ENCODE measurements at regions not wholly inside any gene's neighbourhood (a gene's known extent, or its start where the extent isn't known, plus 50 kb on each side); places are given as distances from the start of the nearest gene placed in this dataset.

DNA sequence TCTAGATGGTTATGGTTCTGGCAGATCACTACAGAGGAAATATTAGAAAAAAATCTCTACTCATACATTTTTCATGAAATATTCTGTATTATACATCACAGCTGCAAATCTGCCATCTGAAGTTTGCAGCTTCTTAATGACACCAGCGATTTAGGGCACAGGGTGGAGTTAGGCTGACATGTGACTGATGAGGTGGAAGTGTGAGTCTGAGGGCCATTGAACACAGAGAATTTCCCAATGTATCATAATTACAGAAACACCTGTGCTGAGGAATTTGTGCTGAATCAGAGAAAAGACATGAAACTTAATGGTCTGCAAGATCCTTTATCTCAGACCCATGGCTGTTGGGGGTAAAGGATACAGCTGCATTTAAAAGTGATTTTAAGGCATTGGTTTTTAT is 2025.6 kb upstream of the AGA start:
- DNase-seq (ENCODE audit: low read depth in 4 of 4, low spot score in 3 of 4): no peak

GRCh38 chr4:179472164-179472563 is 2029.9 kb upstream of the AGA start:
- DNase-seq (ENCODE audit: low read depth in 4 of 4, low spot score in 3 of 4): no peak

GRCh38 chr4:179478608-179479007 is 2036.4 kb upstream of the AGA start:
- DNase-seq (ENCODE audit: low read depth in 4 of 4, low spot score in 3 of 4): no peak

GRCh38 chr4:179485781-179486180 is 2043.5 kb upstream of the AGA start:
- no peak for DNase-seq (ENCODE audit: low read depth in 4 of 4, low spot score in 3 of 4)

DNA sequence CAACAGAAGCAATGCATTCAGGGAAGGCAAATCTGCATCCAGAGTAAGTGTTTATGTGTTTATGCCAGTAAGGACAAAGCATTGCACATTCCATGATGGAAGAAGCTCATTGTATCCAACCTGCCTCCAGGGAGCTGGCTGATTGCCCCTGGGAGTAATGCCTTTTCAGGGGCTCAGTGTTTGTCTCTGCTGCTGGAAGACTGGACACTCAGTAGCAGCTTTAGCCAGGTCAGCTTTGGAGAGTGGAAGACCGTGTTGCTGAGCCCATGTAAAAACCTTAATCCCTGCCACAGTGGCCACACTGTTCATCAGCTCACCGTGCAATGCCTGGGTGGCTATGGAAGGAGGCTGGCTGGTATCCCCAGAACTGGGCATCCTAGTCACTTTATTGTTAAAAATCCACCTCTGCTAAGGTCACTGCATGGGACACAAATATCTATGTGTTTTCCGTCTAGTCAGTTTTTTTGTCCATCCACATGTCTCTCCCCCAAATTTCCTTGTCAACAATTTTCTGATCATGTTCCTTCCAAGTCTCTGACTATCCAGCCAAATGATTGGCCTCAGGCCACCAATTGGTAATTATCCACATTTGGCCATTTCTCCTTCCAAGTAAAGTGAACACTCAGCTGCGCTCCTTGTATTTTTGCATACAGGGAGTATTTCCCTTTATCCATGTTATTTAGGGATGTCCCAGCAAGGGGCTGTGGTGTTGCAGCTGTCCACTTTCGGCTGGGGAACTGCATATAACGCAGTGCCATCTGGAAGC is 2044.5 kb upstream of the AGA start:
- DNase-seq (ENCODE audit: low read depth in 4 of 4, low spot score in 3 of 4): no peak

DNA sequence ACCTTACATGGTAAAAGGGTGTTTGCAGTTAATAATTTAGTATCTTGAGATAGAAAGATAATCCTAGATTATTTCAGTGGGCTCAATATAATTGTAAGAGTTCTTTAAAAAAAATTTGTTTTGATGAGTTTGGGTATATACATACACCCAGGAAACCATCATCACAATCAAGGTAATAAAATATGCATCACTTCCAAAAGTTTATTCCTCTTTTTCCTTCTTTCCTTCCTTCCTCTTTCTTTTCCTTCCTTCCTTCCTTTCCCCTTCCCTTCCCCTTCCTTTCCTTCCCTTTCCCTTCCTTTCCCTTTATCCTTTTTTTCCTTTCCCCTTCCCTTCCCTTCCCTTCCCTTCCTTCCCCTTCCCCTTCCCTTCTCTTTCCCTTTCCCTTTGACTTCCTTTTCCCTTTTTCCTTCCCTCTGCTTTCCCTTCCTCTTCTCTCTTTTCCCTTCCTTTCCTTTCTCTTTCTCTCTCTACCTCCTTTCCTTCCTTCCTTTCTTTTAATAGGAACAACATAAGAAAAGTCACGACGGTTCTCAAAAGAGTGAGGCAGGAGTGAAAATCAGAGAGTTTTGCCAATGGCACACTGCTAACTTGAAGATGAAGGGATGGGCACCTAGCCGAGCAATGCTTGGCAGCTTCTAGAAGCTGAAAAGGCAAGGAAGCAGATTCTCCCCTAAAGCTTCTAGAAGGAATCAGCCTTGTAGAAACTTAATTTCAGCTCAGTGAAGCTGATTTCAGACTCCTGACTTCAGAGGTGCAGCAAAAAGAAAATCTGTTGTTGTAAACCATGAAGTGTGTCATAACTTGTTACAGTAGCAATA is 2050.2 kb upstream of the AGA start:
- no peak for DNase-seq (ENCODE audit: low read depth in 4 of 4, low spot score in 3 of 4)

DNA sequence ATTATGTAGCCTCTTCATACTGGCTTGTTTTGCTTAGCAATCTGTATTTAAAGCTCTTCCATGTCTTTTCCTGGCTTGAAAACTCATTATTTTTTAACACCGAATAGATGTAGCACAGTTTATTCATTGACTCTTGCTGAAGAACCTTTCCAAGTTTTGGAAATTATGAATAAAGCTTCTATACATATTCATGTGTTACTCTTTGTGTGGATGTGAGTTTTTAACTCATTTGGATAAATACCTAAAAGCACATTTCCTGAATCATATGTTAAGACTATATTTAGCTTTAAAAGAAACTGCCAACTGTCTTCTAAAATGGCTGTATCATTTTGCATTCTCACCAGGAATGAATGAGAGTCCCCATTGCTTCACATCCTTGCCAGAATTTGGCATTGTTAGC is 2061.7 kb upstream of the AGA start:
- no peak for DNase-seq (ENCODE audit: low read depth in 4 of 4, low spot score in 3 of 4)

DNA sequence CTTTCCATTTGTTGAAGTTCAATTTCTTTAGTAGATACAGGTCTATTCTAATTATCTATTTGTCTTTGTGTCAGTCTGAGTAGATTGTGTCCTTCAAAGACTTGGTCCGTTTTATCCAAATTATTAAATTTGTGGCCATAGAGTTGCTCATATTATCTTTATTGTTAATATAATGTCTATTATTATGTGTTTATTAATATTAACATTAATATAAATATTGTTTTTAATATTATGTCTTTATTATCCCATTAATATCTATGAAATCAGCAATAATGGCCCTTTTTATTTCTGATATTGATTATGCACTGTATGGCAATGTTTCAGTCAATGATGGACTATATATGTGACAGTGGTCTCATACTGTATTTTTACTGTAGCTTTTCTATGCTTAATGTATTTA is 2067.3 kb upstream of the AGA start:
- DNase-seq (ENCODE audit: low read depth in 4 of 4, low spot score in 3 of 4): no peak

DNA sequence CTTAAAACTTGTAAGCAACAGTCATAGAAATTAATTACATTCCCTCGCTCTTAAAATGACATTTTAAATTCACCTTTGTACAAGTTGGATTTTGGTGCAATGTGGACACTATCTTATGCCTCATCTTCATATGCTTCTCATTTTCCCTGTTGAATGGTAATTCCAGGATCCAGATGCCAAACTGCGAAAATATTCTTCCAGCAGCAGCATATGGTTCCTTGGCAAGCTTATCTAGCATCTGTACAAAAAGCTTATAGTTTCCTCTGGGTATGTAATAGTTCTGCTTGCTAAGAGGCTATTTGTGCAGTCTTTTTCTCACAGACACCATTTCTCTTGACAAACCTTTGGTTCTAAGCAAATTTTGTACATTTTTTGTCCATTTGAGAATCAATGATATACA is 2079.7 kb upstream of the AGA start:
- DNase-seq (ENCODE audit: low read depth in 4 of 4, low spot score in 3 of 4): no peak

DNA sequence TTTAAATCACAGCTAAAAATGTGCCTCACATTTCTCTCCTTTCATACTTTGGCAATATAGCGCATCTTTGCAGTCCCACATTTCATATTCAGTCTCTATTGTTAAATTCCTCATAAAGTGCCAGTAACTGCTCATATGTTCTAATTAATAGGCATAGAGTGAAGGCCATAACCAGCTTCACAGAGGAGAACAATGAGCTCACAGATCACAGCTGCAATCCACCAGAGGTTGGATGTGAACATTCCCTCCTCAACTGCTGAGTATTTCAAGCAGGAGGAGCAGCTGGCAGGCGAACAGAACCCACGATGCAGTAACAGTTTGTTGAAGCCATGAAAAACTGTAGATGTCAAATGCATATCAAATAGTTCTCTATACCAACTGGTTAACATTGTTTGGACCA is 2088.7 kb upstream of the AGA start:
- no peak for DNase-seq (ENCODE audit: low read depth in 4 of 4, low spot score in 3 of 4)

- no peak for DNase-seq (ENCODE audit: low read depth in 4 of 4, low spot score in 3 of 4)
These were observed 2094.5 kb upstream of the AGA start for GRCh38 chr4:179536694-179537093.

- no peak for DNase-seq (ENCODE audit: low read depth in 4 of 4, low spot score in 3 of 4)
These were observed 2097.4 kb upstream of the AGA start for GRCh38 chr4:179539641-179540040.

GRCh38 chr4:179543771-179544170 is 2101.5 kb upstream of the AGA start:
- no peak for DNase-seq (ENCODE audit: low read depth in 4 of 4, low spot score in 3 of 4)

DNA sequence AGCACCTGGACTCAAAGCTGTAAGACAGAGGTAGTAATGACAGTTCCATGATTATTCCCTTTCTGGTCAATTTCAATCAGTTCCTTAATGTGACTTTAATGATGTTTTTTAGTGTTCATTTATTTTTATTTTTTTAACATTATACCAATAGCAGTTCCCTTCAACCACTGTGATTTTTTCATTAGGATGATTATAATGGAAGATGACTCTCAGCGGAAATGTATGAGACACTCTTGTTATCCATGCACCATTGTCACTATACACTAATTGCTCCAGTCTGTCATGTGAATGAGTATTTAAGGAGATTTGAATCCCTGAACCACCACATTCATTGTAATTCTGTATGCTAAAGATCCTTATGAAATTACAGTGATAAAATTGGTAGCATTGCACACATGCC is 2102.3 kb upstream of the AGA start:
- DNase-seq (ENCODE audit: low read depth in 4 of 4, low spot score in 3 of 4): no peak

GRCh38 chr4:179552131-179552530 is 2109.9 kb upstream of the AGA start:
- DNase-seq (ENCODE audit: low read depth in 4 of 4, low spot score in 3 of 4): no peak

GRCh38 chr4:179563741-179564140 is 2121.5 kb upstream of the AGA start:
- peak in 1 of 4 donors; percentile 1 for DNase-seq (ENCODE audit: low read depth in 4 of 4, low spot score in 3 of 4)

DNA sequence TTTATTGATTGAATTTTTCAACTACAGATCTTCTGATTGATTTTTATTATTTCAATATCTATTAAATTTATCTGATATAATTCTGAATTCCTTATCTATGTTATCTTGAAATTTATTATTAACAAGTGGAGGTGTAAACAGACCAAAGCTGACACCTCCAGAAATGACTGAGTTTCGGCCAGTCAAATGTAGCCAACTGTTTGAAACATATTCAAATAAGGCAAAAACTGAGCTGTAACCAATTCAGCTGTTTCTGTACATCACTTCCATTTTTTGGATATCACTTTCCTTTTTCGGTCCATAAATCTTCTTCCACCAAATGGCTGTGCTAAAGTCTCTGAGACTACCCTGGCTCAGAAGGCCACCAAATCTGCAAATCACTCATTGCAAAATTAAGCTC is 2127.3 kb upstream of the AGA start:
- DNase-seq (ENCODE audit: low read depth in 4 of 4, low spot score in 3 of 4): no peak

DNA sequence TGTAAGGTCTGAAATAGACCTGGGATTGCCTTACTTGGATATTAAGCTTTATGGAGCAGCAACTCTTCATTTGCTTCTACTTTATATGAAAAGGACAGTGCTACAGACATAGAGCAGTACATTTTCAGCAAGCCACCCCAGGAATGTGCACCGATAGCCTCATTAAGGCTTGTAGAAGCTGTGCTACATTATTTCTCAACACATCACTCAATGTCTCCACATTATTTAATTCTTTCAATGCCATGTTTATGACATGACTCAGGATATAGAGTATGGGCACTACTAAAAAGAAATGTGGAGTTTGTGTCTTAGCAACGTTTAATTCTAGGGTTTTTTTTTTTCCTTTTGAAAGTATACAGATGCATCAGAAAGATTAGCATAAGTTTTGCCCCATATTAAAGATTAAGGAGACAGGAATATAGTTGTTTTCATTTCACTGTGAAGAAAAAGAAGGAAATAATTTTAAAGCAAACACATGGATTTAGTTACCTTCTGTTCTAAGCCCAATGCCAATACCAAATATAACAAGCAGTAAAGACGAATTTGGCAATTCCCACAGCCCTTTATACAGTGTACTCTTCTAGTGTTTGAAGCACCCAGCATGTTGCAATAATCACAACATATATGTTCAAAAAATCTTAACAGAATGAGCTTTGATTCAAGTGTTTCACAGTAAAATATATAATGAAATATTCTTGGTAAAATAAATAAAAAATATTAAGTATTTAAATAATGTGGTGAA is 2140.1 kb upstream of the AGA start:
- DNase-seq (ENCODE audit: low read depth in 4 of 4, low spot score in 3 of 4): no peak

DNA sequence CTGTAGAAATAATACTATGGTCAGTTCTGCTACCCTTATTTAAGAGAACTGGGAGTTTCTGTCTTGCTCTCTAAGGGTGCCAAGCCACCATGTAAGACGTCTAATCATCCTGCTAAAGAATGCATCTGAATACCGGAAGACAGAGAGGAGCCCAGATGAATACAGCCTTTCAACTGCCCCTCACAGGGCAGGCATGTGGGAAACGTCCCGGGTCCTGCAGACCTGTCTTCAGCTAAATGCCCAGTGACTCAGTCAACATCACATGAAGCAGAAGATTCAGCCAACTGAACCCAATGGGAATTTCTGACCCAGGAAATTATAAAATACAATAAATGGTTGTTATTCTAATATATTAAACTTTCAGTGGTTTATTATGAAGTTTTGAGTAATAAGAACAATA is 2141.0 kb upstream of the AGA start:
- DNase-seq (ENCODE audit: low read depth in 4 of 4, low spot score in 3 of 4): no peak

- no peak for DNase-seq (ENCODE audit: low read depth in 4 of 4, low spot score in 3 of 4)
These were observed 2141.9 kb upstream of the AGA start for GRCh38 chr4:179584101-179584500.

DNA sequence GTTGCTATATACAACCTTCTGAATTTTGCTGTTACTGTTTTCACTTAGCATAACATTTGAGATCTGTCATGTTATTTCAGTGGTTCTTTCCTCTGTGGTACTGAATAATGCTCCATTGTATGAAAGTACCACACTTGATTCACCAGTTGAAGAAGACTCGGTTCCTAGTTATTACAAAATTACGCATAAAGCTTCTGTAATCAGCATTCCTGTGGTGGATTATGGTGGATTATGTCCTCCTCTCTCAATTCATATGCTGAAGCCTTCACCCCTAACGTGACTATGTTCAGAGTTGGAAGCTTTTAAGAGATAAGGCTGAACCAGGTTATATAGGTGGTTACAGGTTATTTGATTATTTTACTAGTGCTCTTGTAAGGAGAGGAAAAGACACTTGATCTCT is 2143.5 kb upstream of the AGA start:
- DNase-seq (ENCODE audit: low read depth in 4 of 4, low spot score in 3 of 4): no peak

DNA sequence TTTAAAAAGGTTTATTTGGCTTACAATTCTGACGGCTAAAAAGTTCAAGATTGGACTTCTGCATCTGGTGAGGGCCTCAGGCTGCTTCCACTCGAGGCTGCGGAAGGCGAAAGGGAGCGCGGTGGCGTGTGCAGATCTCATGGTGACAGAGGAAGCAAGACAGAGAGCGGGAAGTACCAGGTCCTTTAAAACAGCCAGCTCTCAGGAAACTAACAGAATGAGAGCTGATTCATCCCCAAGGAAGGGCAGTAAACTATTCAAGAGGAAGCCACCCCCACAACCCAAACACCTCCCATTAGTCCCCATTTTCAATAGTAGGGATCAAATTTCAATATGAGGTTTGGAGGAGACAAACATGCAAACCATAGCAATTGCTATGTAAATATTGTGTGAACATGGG is 2144.2 kb upstream of the AGA start:
- no peak for DNase-seq (ENCODE audit: low read depth in 4 of 4, low spot score in 3 of 4)
